ENCODE measurements at regions not wholly inside any gene's neighbourhood (a gene's known extent, or its start where the extent isn't known, plus 50 kb on each side); places are given as distances from the start of the nearest gene placed in this dataset.

- in situ Hi-C loops (cut with MboI) (no loop called here), intact Hi-C loops (cut with micrococcal nuclease) (no loop called here)
- WGBS (ENCODE audit: insufficient coverage, low coverage, missing lambda C conversion rate), result 0% methylated on average over 6 of the region's 6 CpGs
- POLR2A ChIA-PET, result interaction anchor here (0.8 to 1.1 kb wide), 3 partner anchors 16 to 188 kb away, joined by 3 read pairs; no protein-coding TSS in a partner anchor
- Histone ChIP-seq H3K4me2 (ENCODE audit: insufficient read depth, low read length) (no peak overlapping the region), H3K9me3 (replicated peaks; ENCODE audit: control insufficient read depth, insufficient read depth, low read depth, low read length) (no peaks in the 10 kb centered on the region), H3K9me1 (ENCODE audit: control insufficient read depth, insufficient read depth, low read length) (no peaks in the 10 kb centered on the region), H3K27me3 (ENCODE audit: control insufficient read depth in 2 of 2, insufficient read depth in 2 of 2, low read length in 2 of 2) (0 out of 5 replicates have a peak, but pooled peaks cover 0 to 5% of the 10 kb centered on the region in 2 experiments), H3K9ac (ENCODE audit: insufficient read depth in 1 of 2, low read depth in 2 of 2, low read length in 2 of 2) (no peak overlapping the region), H3K4me1 (replicated peaks in 1 of 2; ENCODE audit: control insufficient read depth in 2 of 2, insufficient read depth in 2 of 2, low read length in 2 of 2) (no peaks in the 10 kb centered on the region), H3K79me2 (ENCODE audit: control insufficient read depth, insufficient read depth, low read length) (no peaks in the 10 kb centered on the region), H4K20me1 (replicated peaks; ENCODE audit: control insufficient read depth, insufficient read depth, low read length) (no peaks in the 10 kb centered on the region), H3K36me3 (ENCODE audit: control insufficient read depth, insufficient read depth, low read length) (no peaks in the 10 kb centered on the region), H3K27ac (ENCODE audit: extremely low read depth, low read depth, low read length) (no peak overlapping the region), H3K4me3 (no peak overlapping the region), H2AFZ (ENCODE audit: low read depth, low read length) (no peak overlapping the region)
- BruUV-seq (replicated peaks), result no TSS peak
- FAIRE-seq (no peak), ATAC-seq (no peak), DNase-seq (ENCODE audit: extremely low read depth in 1 of 4, low spot score in 3 of 4) (no peak)
- TF ChIP-seq MYBL2 (IDR thresholded peaks at IDR 0.05; ENCODE audit: low read depth) (no peak), MYBL2 (CRISPR knock-in tag; IDR thresholded peaks at IDR 0.05; ENCODE audit: borderline replicate concordance) (no peak), SRSF1 (IDR thresholded peaks at IDR 0.05; ENCODE audit: low read depth, low read length) (no peak), TARDBP (IDR thresholded peaks at IDR 0.05) (no peak), USF2 (CRISPR knock-in tag; IDR thresholded peaks at IDR 0.05) (no peak), PHF20 (IDR thresholded peaks at IDR 0.05; ENCODE audit: partially characterized antibody) (no peak), NR3C1 (CRISPR knock-in tag; IDR thresholded peaks at IDR 0.05) (no peak)
- CTCF ChIA-PET (ENCODE audit: low intra/inter-chr PET ratio), result no interaction called here
Observed at GRCh38 chr16:79497606-79498350, 102.8 kb downstream of the MAF start.
